GM23338 (cell line): ENCODE measurements at regions not wholly inside any gene's neighbourhood (a gene's known extent, or its start where the extent isn't known, plus 50 kb on each side); places are given as distances from the start of the nearest gene placed in this dataset.

ENCODE experiments used
- CREB1 ChIP-seq: fragments of 250-450 bp; sonication (Bioruptor Pico); IDR thresholded peaks from 2 replicates; pipeline ENCODE4 v1.5.0; 2020; ENCODE audit warnings: low read depth, mild to moderate bottlenecking, moderate library complexity
- ETS1 ChIP-seq: IDR thresholded peaks from 2 replicates; pipeline ENCODE4 v1.6.1; 2016; ENCODE audit warnings: antibody characterized with exemption
- EZH2 ChIP-seq: fragments of 200-600 bp; sonication (generic); IDR thresholded peaks from one replicate; pipeline ENCODE4 v1.8.0; 2017; ENCODE audit warnings: antibody characterized with exemption, mild to moderate bottlenecking, low read depth; ENCODE audit not compliant: unreplicated experiment
- EZH2phosphoT487 ChIP-seq: fragments of 200-600 bp; sonication (generic); IDR thresholded peaks from one replicate; pipeline ENCODE4 v1.8.1; 2018; ENCODE audit warnings: antibody characterized with exemption; ENCODE audit not compliant: unreplicated experiment
- JUNB ChIP-seq: IDR thresholded peaks from one replicate; pipeline ENCODE4 v1.6.1; 2016; ENCODE audit warnings: antibody characterized with exemption; ENCODE audit not compliant: unreplicated experiment
- NANOG ChIP-seq: IDR thresholded peaks from 2 replicates; pipeline ENCODE4 v1.6.1; 2016; ENCODE audit warnings: antibody characterized with exemption, borderline replicate concordance
- POLR2AphosphoS5 ChIP-seq: IDR thresholded peaks from 2 replicates; pipeline ENCODE4 v1.6.1; 2016; ENCODE audit warnings: antibody characterized with exemption, low read depth
- REST ChIP-seq: IDR thresholded peaks from one replicate; pipeline ENCODE4 v1.6.1; 2018; ENCODE audit warnings: antibody characterized with exemption; ENCODE audit not compliant: unreplicated experiment
- ZNF114 ChIP-seq: fragments of 250-450 bp; sonication (Bioruptor Pico); IDR thresholded peaks from 2 replicates; pipeline ENCODE4 v1.5.0; 2020; ENCODE audit warnings: mild to moderate bottlenecking, moderate library complexity
- TF ChIP-seq, protein P1 (sequence below), 2 experiments: fragments of 200-600 bp in 1 of 2; sonication (generic) in 1 of 2; conservative IDR thresholded peaks; 2 replicates each; pipeline versions ENCODE4 v1.5.1 to v1.6.1; 2016 to 2017; ENCODE audit warnings: antibody characterized with exemption in 2 of 2, low read depth in 2 of 2, mild to moderate bottlenecking in 2 of 2, moderate library complexity in 1 of 2
- TF ChIP-seq, protein P2 (sequence below): fragments of 250-450 bp; sonication (Bioruptor Pico); IDR thresholded peaks from 2 replicates; pipeline ENCODE4 v1.5.0; 2020; ENCODE audit warnings: mild to moderate bottlenecking, moderate library complexity

DNA sequence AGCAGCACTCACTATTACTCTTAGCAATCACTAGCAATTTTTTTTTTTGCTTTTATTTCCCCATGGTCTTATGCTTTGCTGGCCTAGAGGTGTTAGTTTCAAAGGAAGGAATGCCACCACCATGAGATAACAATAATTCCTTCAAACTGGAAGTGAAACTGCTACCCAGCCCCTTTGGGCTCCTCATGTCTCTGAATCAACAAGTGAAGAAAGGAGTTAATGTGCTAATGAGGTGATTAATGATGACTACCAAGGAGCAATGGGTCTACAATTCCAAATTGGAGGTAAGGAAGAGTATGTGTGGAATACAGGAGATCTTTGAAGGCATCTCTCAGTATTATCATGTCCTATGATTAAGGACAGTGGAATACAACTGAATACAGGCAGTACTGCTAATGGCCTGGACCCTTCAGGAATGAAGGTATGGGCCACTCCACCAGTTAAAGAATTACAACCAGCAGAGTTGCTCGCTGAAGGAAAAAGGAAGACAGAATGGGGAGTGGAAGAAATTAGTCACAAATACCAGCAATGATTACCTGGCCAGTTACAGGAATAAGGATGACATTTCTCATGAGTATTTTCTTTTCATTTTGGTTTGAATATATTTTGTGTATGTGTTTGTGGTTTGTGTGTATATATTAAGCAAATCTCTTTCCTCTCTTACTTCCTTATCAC lies 652.9 kb downstream of the ADGRL2 start:
- TF ChIP-seq, protein P1, sequence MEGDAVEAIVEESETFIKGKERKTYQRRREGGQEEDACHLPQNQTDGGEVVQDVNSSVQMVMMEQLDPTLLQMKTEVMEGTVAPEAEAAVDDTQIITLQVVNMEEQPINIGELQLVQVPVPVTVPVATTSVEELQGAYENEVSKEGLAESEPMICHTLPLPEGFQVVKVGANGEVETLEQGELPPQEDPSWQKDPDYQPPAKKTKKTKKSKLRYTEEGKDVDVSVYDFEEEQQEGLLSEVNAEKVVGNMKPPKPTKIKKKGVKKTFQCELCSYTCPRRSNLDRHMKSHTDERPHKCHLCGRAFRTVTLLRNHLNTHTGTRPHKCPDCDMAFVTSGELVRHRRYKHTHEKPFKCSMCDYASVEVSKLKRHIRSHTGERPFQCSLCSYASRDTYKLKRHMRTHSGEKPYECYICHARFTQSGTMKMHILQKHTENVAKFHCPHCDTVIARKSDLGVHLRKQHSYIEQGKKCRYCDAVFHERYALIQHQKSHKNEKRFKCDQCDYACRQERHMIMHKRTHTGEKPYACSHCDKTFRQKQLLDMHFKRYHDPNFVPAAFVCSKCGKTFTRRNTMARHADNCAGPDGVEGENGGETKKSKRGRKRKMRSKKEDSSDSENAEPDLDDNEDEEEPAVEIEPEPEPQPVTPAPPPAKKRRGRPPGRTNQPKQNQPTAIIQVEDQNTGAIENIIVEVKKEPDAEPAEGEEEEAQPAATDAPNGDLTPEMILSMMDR (conservative IDR thresholded peaks at IDR 0.05; ENCODE audit: low read depth in 2 of 2), result no peak
- no peak for TF ChIP-seq POLR2AphosphoS5
- no peak for TF ChIP-seq EZH2phosphoT487
- TF ChIP-seq EZH2, result no peak
- TF ChIP-seq ETS1, result no peak
- no peak for TF ChIP-seq REST
- TF ChIP-seq NANOG, result no peak
- TF ChIP-seq JUNB, result no peak
- TF ChIP-seq, protein P2, sequence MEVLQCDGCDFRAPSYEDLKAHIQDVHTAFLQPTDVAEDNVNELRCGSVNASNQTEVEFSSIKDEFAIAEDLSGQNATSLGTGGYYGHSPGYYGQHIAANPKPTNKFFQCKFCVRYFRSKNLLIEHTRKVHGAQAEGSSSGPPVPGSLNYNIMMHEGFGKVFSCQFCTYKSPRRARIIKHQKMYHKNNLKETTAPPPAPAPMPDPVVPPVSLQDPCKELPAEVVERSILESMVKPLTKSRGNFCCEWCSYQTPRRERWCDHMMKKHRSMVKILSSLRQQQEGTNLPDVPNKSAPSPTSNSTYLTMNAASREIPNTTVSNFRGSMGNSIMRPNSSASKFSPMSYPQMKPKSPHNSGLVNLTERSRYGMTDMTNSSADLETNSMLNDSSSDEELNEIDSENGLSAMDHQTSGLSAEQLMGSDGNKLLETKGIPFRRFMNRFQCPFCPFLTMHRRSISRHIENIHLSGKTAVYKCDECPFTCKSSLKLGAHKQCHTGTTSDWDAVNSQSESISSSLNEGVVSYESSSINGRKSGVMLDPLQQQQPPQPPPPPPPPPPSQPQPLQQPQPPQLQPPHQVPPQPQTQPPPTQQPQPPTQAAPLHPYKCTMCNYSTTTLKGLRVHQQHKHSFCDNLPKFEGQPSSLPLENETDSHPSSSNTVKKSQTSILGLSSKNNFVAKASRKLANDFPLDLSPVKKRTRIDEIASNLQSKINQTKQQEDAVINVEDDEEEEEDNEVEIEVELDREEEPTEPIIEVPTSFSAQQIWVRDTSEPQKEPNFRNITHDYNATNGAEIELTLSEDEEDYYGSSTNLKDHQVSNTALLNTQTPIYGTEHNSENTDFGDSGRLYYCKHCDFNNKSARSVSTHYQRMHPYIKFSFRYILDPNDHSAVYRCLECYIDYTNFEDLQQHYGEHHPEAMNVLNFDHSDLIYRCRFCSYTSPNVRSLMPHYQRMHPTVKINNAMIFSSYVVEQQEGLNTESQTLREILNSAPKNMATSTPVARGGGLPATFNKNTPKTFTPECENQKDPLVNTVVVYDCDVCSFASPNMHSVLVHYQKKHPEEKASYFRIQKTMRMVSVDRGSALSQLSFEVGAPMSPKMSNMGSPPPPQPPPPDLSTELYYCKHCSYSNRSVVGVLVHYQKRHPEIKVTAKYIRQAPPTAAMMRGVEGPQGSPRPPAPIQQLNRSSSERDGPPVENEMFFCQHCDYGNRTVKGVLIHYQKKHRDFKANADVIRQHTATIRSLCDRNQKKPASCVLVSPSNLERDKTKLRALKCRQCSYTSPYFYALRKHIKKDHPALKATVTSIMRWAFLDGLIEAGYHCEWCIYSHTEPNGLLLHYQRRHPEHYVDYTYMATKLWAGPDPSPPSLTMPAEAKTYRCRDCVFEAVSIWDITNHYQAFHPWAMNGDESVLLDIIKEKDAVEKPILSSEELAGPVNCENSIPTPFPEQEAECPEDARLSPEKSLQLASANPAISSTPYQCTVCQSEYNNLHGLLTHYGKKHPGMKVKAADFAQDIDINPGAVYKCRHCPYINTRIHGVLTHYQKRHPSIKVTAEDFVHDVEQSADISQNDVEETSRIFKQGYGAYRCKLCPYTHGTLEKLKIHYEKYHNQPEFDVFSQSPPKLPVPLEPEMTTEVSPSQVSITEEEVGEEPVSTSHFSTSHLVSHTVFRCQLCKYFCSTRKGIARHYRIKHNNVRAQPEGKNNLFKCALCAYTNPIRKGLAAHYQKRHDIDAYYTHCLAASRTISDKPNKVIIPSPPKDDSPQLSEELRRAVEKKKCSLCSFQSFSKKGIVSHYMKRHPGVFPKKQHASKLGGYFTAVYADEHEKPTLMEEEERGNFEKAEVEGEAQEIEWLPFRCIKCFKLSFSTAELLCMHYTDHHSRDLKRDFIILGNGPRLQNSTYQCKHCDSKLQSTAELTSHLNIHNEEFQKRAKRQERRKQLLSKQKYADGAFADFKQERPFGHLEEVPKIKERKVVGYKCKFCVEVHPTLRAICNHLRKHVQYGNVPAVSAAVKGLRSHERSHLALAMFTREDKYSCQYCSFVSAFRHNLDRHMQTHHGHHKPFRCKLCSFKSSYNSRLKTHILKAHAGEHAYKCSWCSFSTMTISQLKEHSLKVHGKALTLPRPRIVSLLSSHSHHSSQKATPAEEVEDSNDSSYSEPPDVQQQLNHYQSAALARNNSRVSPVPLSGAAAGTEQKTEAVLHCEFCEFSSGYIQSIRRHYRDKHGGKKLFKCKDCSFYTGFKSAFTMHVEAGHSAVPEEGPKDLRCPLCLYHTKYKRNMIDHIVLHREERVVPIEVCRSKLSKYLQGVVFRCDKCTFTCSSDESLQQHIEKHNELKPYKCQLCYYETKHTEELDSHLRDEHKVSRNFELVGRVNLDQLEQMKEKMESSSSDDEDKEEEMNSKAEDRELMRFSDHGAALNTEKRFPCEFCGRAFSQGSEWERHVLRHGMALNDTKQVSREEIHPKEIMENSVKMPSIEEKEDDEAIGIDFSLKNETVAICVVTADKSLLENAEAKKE, result no peak
- TF ChIP-seq CREB1 (CRISPR knock-in tag), result no peak
- no peak for TF ChIP-seq ZNF114
